H1 (cell line): ENCODE measurements at regions not wholly inside any gene's neighbourhood (a gene's known extent, or its start where the extent isn't known, plus 50 kb on each side); places are given as distances from the start of the nearest gene placed in this dataset.

Experiments
- CHD7 ChIP-seq: fragments of 300-600 bp; sonication (generic); IDR thresholded peaks from 2 replicates; pipeline ENCODE4 v1.7.1; 2012; ENCODE audit warnings: low read length, moderate library complexity, mild to moderate bottlenecking, inconsistent platforms; ENCODE audit not compliant: insufficient replicate concordance
- JUN ChIP-seq: IDR thresholded peaks from 2 replicates; pipeline ENCODE4 v1.6.1; 2011; ENCODE audit warnings: low read depth, mild to moderate bottlenecking, improper control_type of control experiment, low read length

GRCh38 chr1:72648465-72648864 is 366.1 kb upstream of the NEGR1 start (continued):
- TF ChIP-seq CHD7: no peak
- no peak for TF ChIP-seq JUN
